ENCODE measurements at regions not wholly inside any gene's neighbourhood (a gene's known extent, or its start where the extent isn't known, plus 50 kb on each side); places are given as distances from the start of the nearest gene placed in this dataset.

- no peak for TF ChIP-seq CTCF (IDR thresholded peaks at IDR 0.05)
- no peak for TF ChIP-seq POLR2AphosphoS5 (IDR thresholded peaks at IDR 0.05)
- no peak for TF ChIP-seq POLR2A (IDR thresholded peaks at IDR 0.05)
Measured at GRCh38 chr14:84674636-84675035, 855.3 kb upstream of the FLRT2 start.

All from upper lobe of left lung (tissue), 4 donors.